HG02852 (cell line): ENCODE measurements at regions not wholly inside any gene's neighbourhood (a gene's known extent, or its start where the extent isn't known, plus 50 kb on each side); places are given as distances from the start of the nearest gene placed in this dataset.
"Not testable (repeated sequence)": the region's sequence is repeated elsewhere in the genome, so short reads cannot be mapped to it uniquely, and the experiment has no call there.

ENCODE experiments used
- ATAC-seq: cut with Tn5 transposase; IDR thresholded peaks from one replicate; pipeline ENCODE4 v1.9.1; 2021; ENCODE audit warnings: mild to moderate bottlenecking, moderate library complexity; ENCODE audit not compliant: unreplicated experiment

DNA sequence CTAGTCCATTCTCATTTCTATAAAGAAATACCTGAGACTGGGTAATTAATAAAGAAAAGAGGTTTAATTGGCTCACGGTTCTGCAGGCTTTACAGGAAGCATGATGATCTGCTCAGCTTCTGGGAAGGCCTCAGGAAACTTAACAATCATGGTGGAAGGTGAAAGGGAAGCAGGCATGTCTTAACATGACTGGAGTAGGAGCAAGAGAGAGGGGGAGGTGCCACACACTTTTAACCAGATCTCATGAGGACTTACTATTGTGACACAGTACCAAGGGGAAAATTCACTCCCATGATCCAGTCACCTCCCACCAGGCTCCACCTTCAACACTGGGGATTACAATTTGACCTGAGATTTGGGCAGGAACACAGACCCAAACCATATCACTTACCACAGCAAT, 310.1 kb downstream of the SH3GL2 start:
- not testable (repeated sequence) for ATAC-seq

DNA sequence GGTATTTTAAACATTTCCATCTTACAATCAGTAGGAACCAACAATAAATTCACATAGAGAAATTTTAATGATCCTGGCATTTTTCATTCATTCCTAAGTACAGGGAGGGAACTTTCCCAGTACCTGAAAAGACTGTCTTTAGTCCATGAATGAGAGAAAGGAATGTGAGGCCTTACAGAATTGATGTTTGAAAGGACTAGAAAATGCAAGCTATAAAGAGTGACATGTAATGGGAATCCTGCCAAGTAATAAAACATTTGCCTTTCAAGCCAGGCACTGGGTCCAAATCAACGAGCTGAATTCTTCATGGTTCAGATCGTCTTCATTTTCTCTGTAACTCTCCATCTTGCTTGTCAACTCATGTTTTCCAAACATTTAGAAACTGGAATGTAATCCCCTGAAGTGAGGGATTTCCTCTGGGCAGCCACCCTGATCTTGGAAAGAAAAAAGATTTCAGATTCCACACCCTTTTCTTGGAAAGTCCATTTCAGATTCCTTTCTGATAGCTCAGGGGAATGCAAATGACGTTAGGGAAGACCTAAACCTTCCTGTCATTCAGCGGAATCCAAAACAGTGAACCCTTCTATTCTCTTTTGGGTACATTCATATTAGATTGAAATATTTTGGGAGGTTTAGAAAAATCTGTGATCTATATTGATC, 315.8 kb downstream of the SH3GL2 start:
- ATAC-seq, result no peak

- no peak for ATAC-seq
Observed at GRCh38 chr9:17900606-17901005, 321.7 kb downstream of the SH3GL2 start.

GRCh38 chr9:17905366-17905765, 326.5 kb downstream of the SH3GL2 start:
- no peak for ATAC-seq

DNA sequence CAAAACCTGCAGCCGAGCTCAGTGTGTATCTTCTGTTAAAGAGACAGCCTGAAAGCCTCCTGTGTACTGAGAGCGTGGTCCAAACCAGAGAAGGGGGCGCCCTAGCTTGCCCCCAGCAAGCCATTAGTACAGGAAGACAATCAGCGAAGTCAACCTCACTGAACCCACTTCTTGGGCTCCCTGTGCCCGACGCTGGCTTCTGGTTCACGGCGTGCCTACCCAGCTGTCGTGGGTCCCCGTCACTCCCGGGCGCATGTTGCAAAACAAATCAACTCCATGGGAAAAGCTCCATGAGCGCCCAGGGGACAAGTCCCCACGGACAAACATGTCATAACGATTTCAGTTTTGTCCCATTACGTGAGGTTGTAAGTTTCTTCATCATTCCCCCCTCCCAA, 326.9 kb downstream of the SH3GL2 start:
- no peak for ATAC-seq

DNA sequence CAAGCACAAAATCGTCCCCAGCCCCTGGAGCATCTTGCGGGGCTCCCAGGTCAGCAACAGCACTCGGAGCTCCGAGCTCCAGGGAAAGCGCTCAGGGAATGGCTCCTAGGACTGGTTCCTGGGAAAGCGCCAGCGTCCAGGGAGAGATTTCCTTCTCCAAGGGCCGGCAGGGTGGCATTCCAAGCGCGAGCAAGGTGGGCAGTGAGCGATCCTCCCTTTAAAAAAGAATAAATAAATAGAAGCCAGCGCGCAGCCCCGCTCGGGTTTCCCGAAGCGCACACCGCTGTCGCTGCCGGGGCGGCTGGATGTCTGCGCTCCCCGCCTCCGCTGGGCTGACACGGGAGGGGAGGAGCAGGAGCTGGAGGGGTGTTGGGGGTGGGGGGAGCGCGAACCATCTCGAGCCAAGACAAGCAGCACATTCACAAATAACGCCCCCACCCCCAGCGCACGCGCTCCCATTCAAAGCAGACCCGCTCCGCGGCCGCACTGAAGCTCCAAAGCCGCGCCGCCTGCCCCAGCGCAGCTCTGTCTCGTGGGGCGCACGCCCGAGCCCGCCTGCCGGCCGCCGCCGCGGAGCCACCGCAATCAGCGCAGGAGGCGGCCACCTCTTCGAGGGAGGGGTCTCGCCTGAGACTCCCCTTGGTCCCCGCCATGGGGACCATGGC, 327.4 kb downstream of the SH3GL2 start:
- ATAC-seq, result no peak

- no peak for ATAC-seq
Observed at GRCh38 chr9:17906841-17907778, 328.2 kb downstream of the SH3GL2 start.

- no peak for ATAC-seq
Observed at GRCh38 chr9:17907779-17908508, 329.1 kb downstream of the SH3GL2 start.

DNA sequence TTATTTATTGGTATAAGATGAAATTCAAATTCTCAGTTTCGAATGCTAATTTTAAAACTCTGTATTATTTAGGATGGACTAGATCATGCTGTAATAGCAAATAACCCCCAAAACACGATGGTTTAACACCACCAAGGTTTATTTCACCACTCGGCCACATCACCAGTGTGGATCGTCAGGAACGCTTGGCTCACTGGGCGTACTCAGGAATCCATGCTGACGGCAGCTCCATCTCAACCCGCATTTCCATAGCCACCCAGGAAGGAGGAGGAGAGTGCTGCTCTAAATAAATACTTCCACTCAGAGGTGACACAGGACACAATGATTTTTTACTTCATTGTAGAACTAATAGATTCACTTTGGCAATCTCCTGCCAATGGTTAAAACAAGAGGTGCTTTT, 347.4 kb downstream of the SH3GL2 start:
- no peak for ATAC-seq

DNA sequence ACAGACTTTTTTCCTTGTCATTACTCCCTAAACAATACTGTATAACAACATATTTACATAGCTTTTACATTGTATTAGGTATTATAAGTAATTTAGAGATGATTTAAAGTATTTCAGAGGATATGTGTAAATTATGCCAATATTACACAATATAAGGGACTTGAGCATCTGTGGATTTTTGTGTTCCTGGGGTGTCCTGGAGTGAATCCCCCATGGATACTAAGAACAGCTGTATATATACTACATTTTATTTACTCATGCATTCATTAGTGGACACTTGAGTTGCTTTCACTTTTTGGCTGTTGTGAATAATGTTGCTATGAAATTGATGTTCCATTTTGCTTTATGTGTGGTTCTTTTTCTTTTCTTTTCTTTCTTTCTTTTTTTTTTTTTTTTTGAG, 348.8 kb downstream of the SH3GL2 start:
- ATAC-seq, result no peak

DNA sequence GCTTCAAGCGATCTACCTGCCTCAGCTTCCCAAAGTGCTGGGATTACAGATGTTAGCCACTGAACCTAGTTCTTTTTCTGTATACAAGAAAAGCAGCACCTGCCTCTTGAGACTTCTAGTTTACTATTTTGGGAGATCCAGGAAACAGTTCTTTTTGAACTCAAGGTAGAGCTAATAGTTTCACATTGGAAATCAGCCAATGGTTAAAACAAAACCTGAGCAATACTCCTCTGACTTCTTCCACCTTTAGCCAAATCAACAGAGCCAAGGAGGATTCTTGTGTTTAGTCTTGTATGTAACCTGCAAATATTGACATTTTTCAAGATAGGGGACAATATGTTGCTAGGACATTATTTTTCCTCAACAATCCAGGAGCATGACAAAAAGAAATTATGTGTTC, 349.4 kb downstream of the SH3GL2 start:
- no peak for ATAC-seq

DNA sequence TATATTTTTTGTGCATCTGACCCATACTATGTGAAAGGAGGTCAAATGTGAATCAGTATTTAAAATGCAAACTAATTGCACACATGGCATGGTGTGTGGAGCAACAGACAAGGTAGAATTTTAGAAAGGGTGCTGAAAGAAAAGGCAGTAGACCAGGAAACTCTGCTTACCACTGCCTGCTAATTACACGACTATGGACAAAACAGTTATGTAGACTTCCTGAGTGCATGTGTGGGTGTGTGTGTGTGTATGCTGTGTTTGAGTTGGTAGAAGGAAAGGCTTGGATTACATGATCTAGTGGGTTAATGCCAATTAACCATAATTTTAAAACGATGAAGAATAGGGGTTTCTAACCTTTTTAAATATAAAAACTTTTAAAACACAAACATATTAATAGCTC, 349.9 kb downstream of the SH3GL2 start:
- no peak for ATAC-seq

DNA sequence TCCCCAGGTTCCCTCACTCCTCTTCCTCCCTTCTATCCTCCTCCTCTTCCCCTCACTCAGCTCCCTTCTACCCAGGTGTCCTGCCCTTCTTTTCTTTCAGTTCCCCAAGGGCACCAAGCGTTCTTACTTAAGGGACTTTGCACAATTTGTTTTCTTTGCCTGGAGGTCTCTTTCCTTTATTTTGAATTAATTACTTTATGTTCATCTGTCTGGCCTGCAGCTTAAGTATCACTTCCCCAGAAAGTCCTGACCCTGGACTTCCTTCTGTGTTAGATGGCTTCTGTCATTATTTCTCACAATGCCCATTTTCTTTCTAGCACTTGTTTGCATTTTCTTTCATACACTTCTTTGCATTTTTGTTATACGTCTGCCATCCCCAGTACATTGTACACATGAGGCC, 350.6 kb downstream of the SH3GL2 start:
- ATAC-seq, result no peak

DNA sequence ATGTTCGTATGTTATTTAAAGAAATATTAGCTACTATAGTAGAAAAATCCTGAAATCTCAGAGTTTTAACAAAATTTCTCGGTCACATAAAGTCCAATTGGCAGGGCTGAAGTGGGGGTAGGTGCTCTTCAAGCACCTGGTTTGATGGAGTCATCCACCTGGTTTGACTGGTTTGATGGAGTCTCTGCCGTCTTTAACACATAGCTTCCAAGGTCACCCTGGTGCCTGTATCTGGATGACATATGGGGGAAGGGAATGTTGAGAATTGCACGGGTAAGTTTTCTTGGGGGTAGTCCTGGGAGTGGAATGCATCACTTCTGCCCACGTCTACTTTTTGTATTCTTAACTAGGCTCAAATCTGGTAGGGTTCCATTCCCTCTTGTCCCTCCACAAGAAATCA, 351.2 kb downstream of the SH3GL2 start:
- ATAC-seq, result no peak

DNA sequence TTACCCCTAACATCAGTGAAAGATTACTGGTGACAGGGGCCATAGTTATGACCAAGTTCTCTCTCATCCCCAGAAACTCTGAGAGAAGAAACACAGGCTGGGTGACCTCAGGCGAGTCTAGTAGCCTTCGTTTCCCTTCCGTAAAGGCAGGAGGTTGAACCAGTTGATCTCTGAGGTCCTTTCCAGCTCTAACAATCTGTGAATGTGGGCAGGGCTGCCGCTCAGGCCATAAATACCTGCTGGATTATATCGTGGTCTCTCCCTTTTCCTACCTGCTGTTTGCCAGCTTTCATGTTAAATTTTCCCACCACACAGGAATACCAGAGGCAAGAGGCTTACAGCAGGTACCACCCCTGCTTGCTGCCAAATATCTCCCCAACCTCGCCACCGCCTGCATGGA, 357.5 kb downstream of the SH3GL2 start:
- ATAC-seq, result no peak

- ATAC-seq, result no peak
Observed at GRCh38 chr9:17938035-17938655, 359.3 kb downstream of the SH3GL2 start.

- no peak for ATAC-seq
Observed at GRCh38 chr9:17942498-17942897, 363.6 kb downstream of the SH3GL2 start.

GRCh38 chr9:17955409-17955808, 376.5 kb downstream of the SH3GL2 start:
- ATAC-seq, result no peak

DNA sequence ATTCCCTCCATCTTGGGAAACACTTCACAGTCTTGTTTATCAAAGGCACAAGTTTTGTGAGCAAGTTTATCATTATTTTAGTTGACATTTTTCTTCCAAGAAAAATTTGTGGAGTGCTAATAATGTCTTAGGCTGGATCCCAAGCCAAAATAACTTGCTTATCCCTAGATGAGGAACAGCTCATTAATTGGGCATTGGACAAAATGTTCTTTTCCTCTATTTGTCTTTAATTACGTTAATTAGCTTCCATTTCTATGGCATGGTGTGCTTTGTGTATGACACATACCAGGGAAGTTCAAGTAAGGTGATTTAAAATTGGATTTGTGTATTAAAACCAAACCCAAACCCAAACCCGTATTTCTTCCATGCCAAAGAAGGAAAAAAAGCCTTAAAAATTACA, 379.5 kb downstream of the SH3GL2 start:
- no peak for ATAC-seq

DNA sequence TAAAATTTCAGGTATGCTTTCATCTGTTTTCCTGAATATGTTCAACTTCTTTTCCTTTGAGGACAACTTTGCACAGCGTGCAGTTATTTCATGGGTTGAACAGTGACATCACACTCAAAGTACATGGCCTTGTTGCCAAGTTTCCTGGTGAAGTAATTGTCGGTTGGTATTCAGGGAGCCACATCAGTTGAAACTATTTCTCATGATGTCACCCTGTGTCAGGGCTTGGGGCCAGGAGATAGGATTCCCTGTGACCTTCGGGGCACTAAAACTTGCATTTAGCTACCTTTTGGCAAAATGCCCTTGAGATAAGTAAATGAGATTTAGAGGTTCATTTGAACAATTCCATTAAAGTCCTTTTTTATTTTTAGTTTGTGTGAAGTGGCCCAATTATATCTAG, 383.9 kb downstream of the SH3GL2 start:
- ATAC-seq, result no peak

- ATAC-seq, result no peak
Observed at GRCh38 chr9:17963498-17963897, 384.6 kb downstream of the SH3GL2 start.
